ENCODE measurements at regions not wholly inside any gene's neighbourhood (a gene's known extent, or its start where the extent isn't known, plus 50 kb on each side); places are given as distances from the start of the nearest gene placed in this dataset.

DNA sequence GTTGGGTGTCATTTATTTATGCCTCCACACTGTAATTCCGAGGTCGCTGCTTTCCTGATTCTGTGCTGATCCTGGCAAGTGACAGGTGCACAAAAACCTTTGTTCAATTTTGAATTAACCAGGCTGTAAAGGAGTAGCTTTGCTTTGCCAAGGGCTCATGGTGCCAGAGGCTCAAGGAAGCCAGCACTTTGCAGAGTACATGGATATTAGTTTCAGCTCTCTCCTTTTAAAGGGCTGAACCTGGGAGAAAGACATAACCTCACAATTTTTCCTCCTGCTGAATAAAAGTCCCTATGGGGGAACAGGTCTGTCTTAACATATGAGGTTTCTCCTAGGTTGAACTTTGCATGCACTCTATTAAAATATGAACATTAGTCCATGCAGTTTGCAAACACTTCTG, 227.6 kb upstream of the WSB1 start:
- TF ChIP-seq CTCF (conservative IDR thresholded peaks at IDR 0.05 in 1 of 2, IDR thresholded peaks at IDR 0.05 in 1 of 2; ENCODE audit: extremely low read depth in 1 of 2, insufficient read depth in 1 of 2, low read depth in 1 of 2, low read length in 2 of 2) (no peak), EZH2 (IDR thresholded peaks at IDR 0.05; ENCODE audit: borderline replicate concordance, low read length) (no peak)
